Heart left ventricle (tissue), 16 donors: ENCODE measurements at regions not wholly inside any gene's neighbourhood (a gene's known extent, or its start where the extent isn't known, plus 50 kb on each side); places are given as distances from the start of the nearest gene placed in this dataset.

Experiments used
- ATAC-seq, 4 donors: fragments of 200-7000 bp; cut with Tn5 transposase; one replicate each; pipeline ENCODE4 v1.9.1; 2020 to 2022; ENCODE audit warnings: moderate library complexity in 4 of 4, mild to moderate bottlenecking in 3 of 4, moderate number of reproducible peaks in 1 of 4
- DNase-seq, 5 donors: peaks; one replicate each; pipeline ENCODE4 v3.0.0-alpha.2; 2020
- H3K27ac ChIP-seq, 12 donors: fragments of 200-600 bp; sonication (generic) in 4 of 12; one replicate each; pipeline versions ENCODE4 v1.5.0 to v1.8.0; 2016 to 2022; ENCODE audit warnings: mild to moderate bottlenecking in 2 of 12
- H3K27me3 ChIP-seq, 9 donors: fragments of 200-600 bp; sonication (generic) in 2 of 9; one replicate each; pipeline versions ENCODE4 v1.5.1 to v1.8.0; 2016 to 2022; ENCODE audit warnings: mild to moderate bottlenecking in 3 of 9
- H3K36me3 ChIP-seq, 9 donors: fragments of 200-600 bp; sonication (generic) in 2 of 9; one replicate each; pipeline versions ENCODE4 v1.5.0 to v1.8.0; 2018 to 2022; ENCODE audit warnings: mild to moderate bottlenecking in 2 of 9
- H3K4me1 ChIP-seq, 12 donors: fragments of 200-600 bp; sonication (generic) in 4 of 12; one replicate each; pipeline versions ENCODE4 v1.5.0 to v1.8.0; 2016 to 2022; ENCODE audit warnings: mild to moderate bottlenecking in 3 of 12
- H3K4me3 ChIP-seq, 12 donors: fragments of 200-600 bp; sonication (generic) in 4 of 12; one replicate each; pipeline versions ENCODE4 v1.5.0 to v1.8.0; 2017 to 2022; ENCODE audit warnings: mild to moderate bottlenecking in 9 of 12, moderate library complexity in 4 of 12
- H3K9me3 ChIP-seq, 12 donors: fragments of 200-600 bp; sonication (generic) in 4 of 12; one replicate each; pipeline versions ENCODE4 v1.5.0 to v1.8.0; 2016 to 2022; ENCODE audit warnings: mild to moderate bottlenecking in 1 of 12
- CTCF ChIP-seq, 12 donors: fragments of 200-600 bp; sonication (generic) in 4 of 12; IDR thresholded peaks; one replicate each; pipeline versions ENCODE4 v1.5.0 to v1.8.0; 2018 to 2022; ENCODE audit warnings: antibody characterized with exemption in 12 of 12, mild to moderate bottlenecking in 5 of 12
- POLR2A ChIP-seq, 2 donors: fragments of 450-650 bp; IDR thresholded peaks; one replicate each; pipeline ENCODE4 v1.6.1; 2017; ENCODE audit warnings: antibody characterized with exemption in 2 of 2, mild to moderate bottlenecking in 2 of 2, moderate library complexity in 2 of 2
- WGBS, 4 donors: extraction: QIAGEN DNeasy Blood & Tissue Kit in 2 of 4; methylation state at CpG; one replicate each; pipeline versions ENCODE4 v1.1.5 to v1.1.7; 2013 to 2018; 5-methylcytosine and 5-hydroxymethylcytosine counted together
- intact Hi-C, 10 donors: fragments of 100-400 bp; cut with DNase I; formaldehyde crosslinking; loops; one replicate each; pipeline versions ENCODE4 v1.11.1 to v1.14.2; 2022
- donor health status: ischemic (EF 13 %, LVEDD 7.1; RV severe dilation, severe dysfunction).
- donor health status: healthy with polysubstance abuse.
- donor health status: DM: no; HTN: yes; CAD: no.
- donor health status: DM: no; HTN: no; CAD: no.
- donor health status: ischemic (EF 25% LVEDD 6.9; RV normal size, moderate dysfunction).
- donor health status: ischemic (EF 25% LVEDD 5.7; RV mildly dilated, moderate dysfunction).
- donor health status: healthy.
- donor health status: DM: yes; HTN: yes; CAD: no.
- donor health status: ischemic (EF 35%, LVEDD 5.7; RV mildly dilated, moderate dysfunction).
- donor health status: nonischemic (EF 11% LVEDD 7.7; RV severe dilation, severe dysfunction).
- donor health status: DM: yes; HTN: yes; CAD: no.
- donor health status: PGD.
- donor health status: ischemic (EF 29% LVEDD 5.4; RV normal size, mild dysfunction).
- donor health status: nonischemic (EF 23%, LVEDD 6.1; RV moderate dilation, normal function).

- DNase-seq (no peak), ATAC-seq (no peak)
- Histone ChIP-seq H3K36me3 (no peaks in the 10 kb centered on the region), H3K4me1 (no peaks in the 10 kb centered on the region), H3K27ac (peak overlapping the region in 1 of 12 donors; percentile 46), H3K9me3 (peaks cover 0 to under 1% (median 0%) of the 10 kb centered on the region in 12 donors), H3K4me3 (no peak overlapping the region), H3K27me3 (no peaks in the 10 kb centered on the region)
- intact Hi-C loops: no loop called here
- WGBS, 4 donors: 61 to 75% (median 68%) methylated on average over 2 of the region's 2 CpGs
- TF ChIP-seq POLR2A (IDR thresholded peaks at IDR 0.05): no peak
- TF ChIP-seq CTCF (IDR thresholded peaks at IDR 0.05): no peak
These were observed 642.3 kb downstream of the ACTL7B start for GRCh38 chr9:108213511-108213910.

GRCh38 chr9:108212184-108212583, 643.6 kb downstream of the ACTL7B start:
- intact Hi-C loops: no loop called here
- TF ChIP-seq CTCF (IDR thresholded peaks at IDR 0.05): no peak
- no peak for TF ChIP-seq POLR2A (IDR thresholded peaks at IDR 0.05)
- 64 to 83% (median 69%) methylated on average over 3 to 4 of the region's 4 CpGs for WGBS, 4 donors
- DNase-seq (peak in 2 of 5 donors; percentile 10 to 33), ATAC-seq (no peak)
- no peaks in the 10 kb centered on the region for H3K9me3 ChIP-seq
- no peaks in the 10 kb centered on the region for H3K27me3 ChIP-seq
- H3K4me3 ChIP-seq: no peak overlapping the region
- no peaks in the 10 kb centered on the region for H3K36me3 ChIP-seq
- H3K4me1 ChIP-seq: no peaks in the 10 kb centered on the region
- no peak overlapping the region for H3K27ac ChIP-seq

GRCh38 chr9:108211411-108211955, 644.3 kb downstream of the ACTL7B start:
- no peak for DNase-seq
- H3K27me3 ChIP-seq: no peaks in the 10 kb centered on the region
- WGBS, 4 donors: 77 to 89% (median 88%) methylated on average over 1 of the region's 1 CpG
- H3K4me1 ChIP-seq: no peaks in the 10 kb centered on the region
- no peak overlapping the region for H3K4me3 ChIP-seq
- intact Hi-C loops: no loop called here
- TF ChIP-seq POLR2A (IDR thresholded peaks at IDR 0.05) (no peak), CTCF (IDR thresholded peaks at IDR 0.05) (no peak)
- H3K27ac ChIP-seq: no peak overlapping the region
- no peaks in the 10 kb centered on the region for H3K9me3 ChIP-seq
- H3K36me3 ChIP-seq: no peaks in the 10 kb centered on the region
- ATAC-seq: no peak

GRCh38 chr9:108209132-108209685, 646.6 kb downstream of the ACTL7B start:
- H3K9me3 ChIP-seq: peaks cover 0 to 6% (median 0%) of the 10 kb centered on the region in 12 donors
- H3K4me1 ChIP-seq: no peaks in the 10 kb centered on the region
- H3K36me3 ChIP-seq: no peaks in the 10 kb centered on the region
- ATAC-seq (no peak), DNase-seq (no peak)
- no peak overlapping the region for H3K4me3 ChIP-seq
- no peak for TF ChIP-seq POLR2A (IDR thresholded peaks at IDR 0.05)
- no peak for TF ChIP-seq CTCF (IDR thresholded peaks at IDR 0.05)
- no peak overlapping the region for H3K27ac ChIP-seq
- intact Hi-C loops: no loop called here
- no peaks in the 10 kb centered on the region for H3K27me3 ChIP-seq
- WGBS, 4 donors: 69 to 82% (median 78%) methylated on average over 5 of the region's 5 CpGs
